Suppressor macrophage treated with lipopolysaccharide for 4 hours (primary cell): ENCODE measurements at regions not wholly inside any gene's neighbourhood (a gene's known extent, or its start where the extent isn't known, plus 50 kb on each side); places are given as distances from the start of the nearest gene placed in this dataset.

Experiments used
- DNase-seq: peaks from one replicate; pipeline ENCODE4 v3.0.0-alpha.2; 2020

GRCh38 chr15:35320158-35320780 lies 225.7 kb downstream of the DPH6 start:
- no peak for DNase-seq

GRCh38 chr15:35319354-35319753 lies 226.6 kb downstream of the DPH6 start:
- no peak for DNase-seq

GRCh38 chr15:35317217-35317616 lies 228.7 kb downstream of the DPH6 start:
- no peak for DNase-seq

- DNase-seq = no peak
These were observed 227.2 kb upstream of the NANOGP8 start for GRCh38 chr15:35312344-35312743.

DNA sequence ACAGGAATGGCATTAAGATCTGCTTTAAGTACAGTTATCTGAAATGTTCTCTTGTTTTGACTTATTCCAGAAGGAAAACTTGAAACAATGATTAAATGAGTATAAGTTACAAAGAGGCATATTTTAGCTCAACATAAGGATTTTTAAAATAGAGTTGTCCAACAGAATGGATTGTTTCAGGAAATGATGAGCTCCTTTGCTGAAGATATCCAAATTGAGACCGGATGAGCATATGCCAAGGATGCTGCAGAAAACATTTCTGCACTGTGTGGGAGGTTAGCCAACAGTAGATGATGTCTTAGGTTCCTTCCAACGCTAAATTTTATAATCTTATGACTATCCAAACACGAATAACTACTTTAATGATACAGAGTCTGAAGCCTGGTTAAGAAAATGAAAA lies 226.5 kb upstream of the NANOGP8 start:
- DNase-seq = no peak

DNA sequence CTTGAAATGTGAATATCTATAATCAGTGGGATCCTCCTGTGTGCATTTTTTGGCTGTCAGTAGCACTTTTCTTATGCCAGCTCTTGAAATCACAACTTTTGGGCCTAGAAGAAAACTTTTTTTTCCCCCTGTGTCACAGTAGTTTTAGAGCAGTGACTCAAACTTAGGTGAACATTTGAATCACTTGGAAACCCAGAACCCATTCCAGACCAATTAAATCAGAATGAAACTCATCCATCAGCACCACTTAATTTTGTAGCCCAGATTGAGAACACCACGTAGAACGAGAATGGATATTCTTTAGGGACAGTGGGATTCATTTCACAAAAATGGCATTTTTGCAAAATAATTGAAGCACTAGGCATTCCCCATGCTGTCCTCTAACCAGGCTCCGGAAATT lies 224.8 kb upstream of the NANOGP8 start:
- DNase-seq = no peak

DNA sequence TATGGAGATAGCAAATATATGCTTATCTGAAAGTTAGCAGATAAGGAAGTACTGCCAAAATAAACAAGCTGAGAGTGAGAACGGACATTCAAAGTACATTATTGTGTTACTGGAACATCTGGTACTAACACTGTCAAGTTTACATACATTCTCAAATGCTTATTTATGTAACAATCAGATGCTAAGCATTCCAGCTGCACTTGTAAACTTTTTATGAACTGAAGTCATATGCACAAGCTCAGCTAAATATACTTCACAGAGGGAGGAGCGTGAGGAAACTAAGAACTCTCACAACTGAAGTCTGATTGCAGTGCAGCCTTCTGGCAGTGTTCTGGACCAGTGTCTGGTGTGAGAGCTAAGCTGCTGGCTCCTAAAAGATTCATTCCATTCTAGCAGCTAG lies 223.7 kb upstream of the NANOGP8 start:
- no peak for DNase-seq

- DNase-seq = no peak
These were observed 222.6 kb upstream of the NANOGP8 start for GRCh38 chr15:35307676-35308075.

GRCh38 chr15:35307026-35307425 lies 221.9 kb upstream of the NANOGP8 start:
- no peak for DNase-seq

- DNase-seq = no peak
These were observed 221.4 kb upstream of the NANOGP8 start for GRCh38 chr15:35306361-35306981.

- DNase-seq = no peak
These were observed 220.9 kb upstream of the NANOGP8 start for GRCh38 chr15:35305946-35306345.

GRCh38 chr15:35305031-35305550 lies 220.0 kb upstream of the NANOGP8 start:
- no peak for DNase-seq

DNA sequence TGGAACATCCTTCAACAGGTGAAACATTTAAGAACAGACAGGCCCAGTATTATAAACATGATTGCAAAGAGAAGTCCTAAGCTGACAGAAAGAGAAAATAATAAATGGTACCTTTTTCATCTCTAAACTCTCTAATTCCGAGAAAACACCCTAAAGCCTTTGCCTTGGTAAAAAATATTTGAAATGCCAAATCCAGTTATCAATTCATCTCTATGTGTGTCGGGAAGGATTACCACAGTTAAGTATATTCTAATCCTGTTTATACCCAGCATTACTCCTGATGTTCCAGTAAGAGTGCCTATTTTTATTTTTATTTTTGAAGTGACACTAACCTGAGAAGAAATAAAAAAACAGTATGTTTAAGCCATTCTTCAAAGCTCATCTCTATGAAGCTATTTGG lies 219.3 kb upstream of the NANOGP8 start:
- DNase-seq = no peak

GRCh38 chr15:35302334-35302733 lies 217.2 kb upstream of the NANOGP8 start:
- DNase-seq = no peak

DNA sequence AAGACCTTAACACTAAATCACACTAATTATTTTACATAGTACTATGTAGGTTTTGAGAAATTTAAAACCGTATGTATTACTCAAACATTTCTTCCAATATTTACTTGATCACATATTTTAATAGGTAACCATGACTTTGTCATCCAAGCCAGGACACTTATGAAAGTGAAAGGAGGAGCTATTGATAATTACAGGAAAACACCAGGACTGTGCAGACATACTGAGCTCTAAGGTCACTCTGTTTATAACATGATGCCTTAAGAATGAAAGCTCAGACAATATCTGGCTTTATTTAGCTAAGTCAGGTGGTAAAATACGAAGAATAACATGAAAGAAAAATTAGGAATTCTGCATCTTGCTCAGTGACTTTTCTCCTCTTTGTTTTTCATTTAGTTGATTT lies 216.0 kb upstream of the NANOGP8 start:
- DNase-seq = no peak

DNA sequence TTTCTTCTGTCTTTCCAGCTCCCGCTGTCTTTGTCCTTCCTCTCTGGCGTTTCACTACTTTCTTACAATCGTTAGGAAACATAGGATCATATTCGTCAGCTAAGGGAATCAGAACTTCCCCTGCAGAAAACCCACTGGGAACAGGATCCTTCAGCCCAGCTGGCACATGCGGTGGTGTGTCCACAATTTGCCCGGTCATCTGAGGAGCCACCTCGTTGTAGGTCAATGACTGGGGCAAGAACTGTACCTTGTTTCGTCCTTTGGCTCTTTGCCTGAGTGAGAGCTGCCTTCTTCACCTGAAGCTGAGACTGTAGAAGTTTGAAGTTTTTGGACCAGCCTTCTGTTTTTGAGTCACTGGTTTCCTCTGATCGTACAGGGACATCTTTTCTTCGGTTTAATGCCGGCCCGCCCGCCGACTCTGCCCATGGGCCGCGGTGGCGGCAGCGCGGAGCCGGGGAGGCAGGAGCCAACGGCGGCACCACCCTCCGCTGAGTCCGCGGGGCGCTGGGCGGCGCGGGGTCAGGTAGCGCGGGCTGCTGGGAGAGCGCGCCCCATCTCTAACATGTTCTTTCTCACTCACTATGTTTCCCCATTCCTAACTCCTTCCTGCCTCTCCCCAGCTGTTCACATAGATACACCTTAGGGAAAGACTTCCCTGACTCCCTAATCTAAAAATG lies 214.1 kb upstream of the NANOGP8 start:
- DNase-seq = no peak

GRCh38 chr15:35298509-35298908 lies 213.4 kb upstream of the NANOGP8 start:
- DNase-seq = no peak

GRCh38 chr15:35293353-35294130 lies 208.4 kb upstream of the NANOGP8 start:
- DNase-seq = peak; percentile 40

- DNase-seq = no peak
These were observed 205.2 kb upstream of the NANOGP8 start for GRCh38 chr15:35290301-35290721.

DNA sequence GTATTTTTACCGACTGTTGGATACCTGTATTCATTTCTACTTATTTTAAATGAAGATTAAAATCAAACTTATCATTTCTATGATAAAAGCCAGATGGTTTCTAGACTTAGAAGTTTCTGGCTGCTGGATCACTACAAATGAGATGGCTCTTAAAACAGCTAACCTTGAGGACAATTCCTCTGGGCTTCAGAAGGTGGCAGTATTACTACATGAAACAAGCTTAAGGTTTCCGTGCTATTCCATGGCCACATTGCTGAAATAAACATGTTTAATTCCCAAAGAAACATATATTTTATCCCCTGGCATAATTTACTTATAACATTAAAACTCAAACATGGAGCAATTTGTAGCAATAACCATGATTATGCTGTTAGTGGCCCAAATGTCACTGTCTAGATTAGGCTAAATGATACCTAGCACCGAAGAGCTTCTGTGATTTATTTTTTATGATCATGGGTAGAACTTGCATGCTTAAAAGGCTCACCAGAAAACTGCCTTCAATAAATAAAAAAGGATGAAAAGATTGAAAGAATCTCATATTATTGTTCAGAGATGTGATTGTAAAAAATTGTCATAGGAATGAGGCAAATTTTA lies 204.0 kb upstream of the NANOGP8 start:
- peak; percentile 38 for DNase-seq

DNA sequence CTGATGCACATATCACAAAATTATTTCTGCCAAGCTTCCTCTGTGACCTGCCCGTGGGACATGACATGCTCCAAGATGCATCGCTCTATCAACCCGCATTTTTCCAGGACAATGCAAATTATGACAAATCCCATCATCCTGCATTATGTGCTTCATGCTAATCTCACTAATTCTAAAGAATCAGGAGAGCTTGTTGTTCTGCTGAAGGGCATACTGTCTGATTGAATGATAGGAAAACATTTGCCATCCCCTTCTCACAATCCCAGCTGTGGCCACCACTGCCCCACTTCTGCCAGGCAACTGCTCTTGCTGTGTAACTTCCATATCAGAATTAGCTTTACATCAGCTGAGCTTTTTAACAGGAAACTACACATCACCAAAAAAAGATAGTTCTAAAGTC lies 203.5 kb upstream of the NANOGP8 start:
- no peak for DNase-seq

- DNase-seq = no peak
These were observed 201.6 kb upstream of the NANOGP8 start for GRCh38 chr15:35286721-35287120.

GRCh38 chr15:35282965-35283496 lies 197.9 kb upstream of the NANOGP8 start:
- DNase-seq = no peak
